Neural cell (in vitro differentiated cells): ENCODE measurements at regions not wholly inside any gene's neighbourhood (a gene's known extent, or its start where the extent isn't known, plus 50 kb on each side); places are given as distances from the start of the nearest gene placed in this dataset.

Source experiments
- CTCF ChIP-seq: fragments of 450-650 bp; IDR thresholded peaks from 2 replicates; pipeline ENCODE4 v1.5.1; 2014; ENCODE audit warnings: antibody characterized with exemption, mild to moderate bottlenecking, moderate library complexity; ENCODE audit not compliant: poor library complexity, severe bottlenecking
- EP300 ChIP-seq: fragments of 450-650 bp; conservative IDR thresholded peaks from 2 replicates; pipeline ENCODE4 v1.6.1; 2014; ENCODE audit warnings: antibody characterized with exemption, mild to moderate bottlenecking, moderate library complexity; ENCODE audit not compliant: poor library complexity, severe bottlenecking
- EZH2 ChIP-seq: fragments of 200-600, 300-800 bp; shearing (Covaris generic), sonication (generic); IDR thresholded peaks from 2 replicates; pipeline ENCODE4 v1.6.1; 2014; ENCODE audit warnings: antibody characterized with exemption, low read length, borderline replicate concordance, mild to moderate bottlenecking; ENCODE audit not compliant: insufficient read depth, poor library complexity, severe bottlenecking
- MXI1 ChIP-seq: fragments of 450-650 bp; conservative IDR thresholded peaks from 2 replicates; pipeline ENCODE4 v1.6.1; 2014; ENCODE audit warnings: antibody characterized with exemption, mild to moderate bottlenecking; ENCODE audit not compliant: poor library complexity, severe bottlenecking
- POLR2AphosphoS5 ChIP-seq: IDR thresholded peaks from 2 replicates; pipeline ENCODE4 v1.6.1; 2012
- RAD21 ChIP-seq: fragments of 450-650 bp; conservative IDR thresholded peaks from 2 replicates; pipeline ENCODE4 v1.6.1; 2014; ENCODE audit warnings: antibody characterized with exemption, mild to moderate bottlenecking, moderate library complexity
- REST ChIP-seq: IDR thresholded peaks from 2 replicates; pipeline ENCODE4 v1.6.1; 2012; ENCODE audit warnings: borderline replicate concordance
- SMC3 ChIP-seq: fragments of 450-650 bp; conservative IDR thresholded peaks from 2 replicates; pipeline ENCODE4 v1.6.1; 2014; ENCODE audit warnings: antibody characterized with exemption, mild to moderate bottlenecking, moderate library complexity; ENCODE audit not compliant: poor library complexity
- TAF1 ChIP-seq: IDR thresholded peaks from 2 replicates; pipeline ENCODE4 v1.6.1; 2012; ENCODE audit warnings: low read depth

GRCh38 chr21:16079830-16080229, 350.0 kb downstream of the USP25 start:
- no peak for TF ChIP-seq POLR2AphosphoS5
- TF ChIP-seq MXI1, result no peak
- no peak for TF ChIP-seq EP300
- TF ChIP-seq CTCF, result no peak
- TF ChIP-seq EZH2, result no peak
- no peak for TF ChIP-seq SMC3
- TF ChIP-seq TAF1, result no peak
- no peak for TF ChIP-seq REST
- no peak for TF ChIP-seq RAD21
